ENCODE measurements at regions not wholly inside any gene's neighbourhood (a gene's known extent, or its start where the extent isn't known, plus 50 kb on each side); places are given as distances from the start of the nearest gene placed in this dataset.

GRCh38 chr10:111954386-111954785 is 229.2 kb downstream of the GPAM start:
- Mint-ChIP-seq H3K4me1 (no peaks in the 10 kb centered on the region), H3K36me3 (peaks cover 30% of the 10 kb centered on the region), H3K27ac (no peak overlapping the region), H3K4me3 (no peak overlapping the region), H3K9me3 (peaks cover 39% of the 10 kb centered on the region), H3K27me3 (ENCODE audit: low read depth) (no peaks in the 10 kb centered on the region)
- no peak for TF ChIP-seq NR3C1 (CRISPR knock-in tag; conservative IDR thresholded peaks at IDR 0.05; ENCODE audit: low read depth)
- no peak for TF ChIP-seq ZNF532 (CRISPR knock-in tag; IDR thresholded peaks at IDR 0.05; ENCODE audit: borderline replicate concordance)
- CTCF ChIA-PET: no interaction called here
- DNase-seq (ENCODE audit: low spot score) (no peak), ATAC-seq (no peak)
- POLR2A ChIA-PET: no interaction called here

GRCh38 chr10:111956841-111957240 is 226.7 kb downstream of the GPAM start:
- Mint-ChIP-seq H3K27me3 (ENCODE audit: low read depth) (no peaks in the 10 kb centered on the region), H3K4me3 (no peak overlapping the region), H3K27ac (no peak overlapping the region), H3K36me3 (peaks cover 30% of the 10 kb centered on the region), H3K4me1 (no peaks in the 10 kb centered on the region), H3K9me3 (peaks cover 35% of the 10 kb centered on the region)
- TF ChIP-seq FOXJ3 (CRISPR knock-in tag; IDR thresholded peaks at IDR 0.05; ENCODE audit: borderline replicate concordance) (no peak), PREB (CRISPR knock-in tag; IDR thresholded peaks at IDR 0.05; ENCODE audit: borderline replicate concordance) (no peak), NR3C1 (CRISPR knock-in tag; conservative IDR thresholded peaks at IDR 0.05; ENCODE audit: low read depth) (no peak), MYBL2 (CRISPR knock-in tag; IDR thresholded peaks at IDR 0.05) (no peak), CREB1 (CRISPR knock-in tag; IDR thresholded peaks at IDR 0.05) (no peak), ELF4 (CRISPR knock-in tag; IDR thresholded peaks at IDR 0.05; ENCODE audit: low read depth) (no peak), AR (CRISPR knock-in tag; IDR thresholded peaks at IDR 0.05) (no peak), ZNF138 (CRISPR knock-in tag; conservative IDR thresholded peaks at IDR 0.05) (no peak), TEAD1 (CRISPR knock-in tag; IDR thresholded peaks at IDR 0.05) (no peak), CBFB (CRISPR knock-in tag; IDR thresholded peaks at IDR 0.05; ENCODE audit: low read depth) (no peak), ATF1 (CRISPR knock-in tag; IDR thresholded peaks at IDR 0.05) (no peak), GTF2I (CRISPR knock-in tag; conservative IDR thresholded peaks at IDR 0.05) (no peak), FOXP1 (CRISPR knock-in tag; IDR thresholded peaks at IDR 0.05; ENCODE audit: borderline replicate concordance) (no peak), E2F4 (CRISPR knock-in tag; IDR thresholded peaks at IDR 0.05; ENCODE audit: borderline replicate concordance, low read depth) (no peak)
- ATAC-seq (no peak), DNase-seq (ENCODE audit: low spot score) (no peak)
- POLR2A ChIA-PET: no interaction called here
- CTCF ChIA-PET: no interaction called here

All from WTC11 (cell line).